GM13976 (cell line): ENCODE measurements at regions not wholly inside any gene's neighbourhood (a gene's known extent, or its start where the extent isn't known, plus 50 kb on each side); places are given as distances from the start of the nearest gene placed in this dataset.

ENCODE experiments used
- DNase-seq: peaks from one replicate; pipeline ENCODE4 v3.0.0; 2012; ENCODE audit warnings: low spot score
- in situ Hi-C: fragments of 300-500 bp; cut with MboI; formaldehyde crosslinking; loops from one replicate; pipeline ENCODE4 v1.12.0; 2022; ENCODE audit warnings: low sequenced_read_pairs, mixed read lengths, inconsistent platforms; ENCODE audit not compliant: unreplicated experiment
- TF ChIP-seq, protein P1 (sequence below): IDR thresholded peaks from 2 replicates; pipeline ENCODE4 v1.5.1; 2012; ENCODE audit warnings: borderline replicate concordance, mild to moderate bottlenecking; ENCODE audit not compliant: insufficient read depth; ENCODE audit errors: extremely low read depth, missing control alignments, control extremely low read depth

DNA sequence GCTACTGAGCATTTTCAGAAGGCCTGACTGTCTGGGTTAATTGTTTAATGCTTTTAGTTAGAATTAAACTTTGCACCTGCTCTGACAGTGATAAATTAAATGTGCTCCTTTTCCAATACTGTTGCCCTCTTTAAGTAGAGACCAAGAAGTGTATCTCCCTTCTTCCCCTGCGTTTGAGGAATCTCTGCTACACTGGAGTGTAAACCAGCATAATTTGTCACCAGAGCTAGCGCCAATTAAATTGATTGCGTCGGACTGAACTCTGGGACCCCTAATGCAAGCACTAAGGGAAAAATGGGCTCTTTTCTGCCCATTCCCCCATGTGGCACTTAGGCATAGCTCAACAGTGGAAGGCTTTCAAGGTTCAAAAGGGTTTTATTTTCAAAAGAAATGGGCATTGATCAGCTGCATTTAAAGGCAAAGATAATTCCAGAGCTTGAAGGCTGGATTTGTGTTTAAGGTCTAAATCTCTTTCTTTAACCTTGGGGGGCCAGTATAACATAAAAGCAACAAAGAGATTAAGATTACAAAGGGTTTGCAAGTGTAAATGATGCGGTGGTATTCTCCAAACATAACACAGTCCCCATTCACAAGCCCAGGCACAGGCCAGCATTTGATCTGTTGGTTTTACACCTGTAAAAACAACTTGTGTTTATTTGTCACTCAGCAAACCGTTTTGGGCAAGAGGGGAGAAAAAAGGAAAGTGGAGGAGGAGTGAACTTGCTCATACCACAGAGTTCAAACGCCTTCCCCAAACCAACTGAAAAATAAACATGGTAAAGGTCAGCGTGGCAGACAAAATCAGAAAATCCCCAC, 427.6 kb downstream of the BCL11A start:
- in situ Hi-C loops, result no loop called here
- TF ChIP-seq, protein P1, sequence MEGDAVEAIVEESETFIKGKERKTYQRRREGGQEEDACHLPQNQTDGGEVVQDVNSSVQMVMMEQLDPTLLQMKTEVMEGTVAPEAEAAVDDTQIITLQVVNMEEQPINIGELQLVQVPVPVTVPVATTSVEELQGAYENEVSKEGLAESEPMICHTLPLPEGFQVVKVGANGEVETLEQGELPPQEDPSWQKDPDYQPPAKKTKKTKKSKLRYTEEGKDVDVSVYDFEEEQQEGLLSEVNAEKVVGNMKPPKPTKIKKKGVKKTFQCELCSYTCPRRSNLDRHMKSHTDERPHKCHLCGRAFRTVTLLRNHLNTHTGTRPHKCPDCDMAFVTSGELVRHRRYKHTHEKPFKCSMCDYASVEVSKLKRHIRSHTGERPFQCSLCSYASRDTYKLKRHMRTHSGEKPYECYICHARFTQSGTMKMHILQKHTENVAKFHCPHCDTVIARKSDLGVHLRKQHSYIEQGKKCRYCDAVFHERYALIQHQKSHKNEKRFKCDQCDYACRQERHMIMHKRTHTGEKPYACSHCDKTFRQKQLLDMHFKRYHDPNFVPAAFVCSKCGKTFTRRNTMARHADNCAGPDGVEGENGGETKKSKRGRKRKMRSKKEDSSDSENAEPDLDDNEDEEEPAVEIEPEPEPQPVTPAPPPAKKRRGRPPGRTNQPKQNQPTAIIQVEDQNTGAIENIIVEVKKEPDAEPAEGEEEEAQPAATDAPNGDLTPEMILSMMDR, result no peak
- DNase-seq, result no peak

DNA sequence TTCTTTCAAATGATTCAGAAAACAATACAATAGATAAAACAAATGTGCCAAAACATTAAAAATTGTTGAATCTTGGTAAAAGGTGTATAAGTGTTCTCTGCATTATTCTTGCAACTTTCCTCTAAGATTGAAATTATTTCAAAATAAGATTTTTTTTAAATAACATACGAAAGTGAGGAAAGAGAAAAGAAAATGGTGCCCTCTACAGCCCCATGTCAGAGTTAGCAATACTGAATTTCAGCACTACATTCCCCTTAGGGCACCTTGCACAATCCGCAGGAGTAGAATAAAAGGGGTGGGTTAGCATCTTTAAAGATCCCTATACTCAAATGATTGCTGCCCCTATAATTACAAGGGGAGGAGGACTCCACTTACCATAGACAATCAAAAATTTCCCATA, 433.7 kb downstream of the BCL11A start:
- no peak for DNase-seq
- TF ChIP-seq, protein P1, result no peak
- in situ Hi-C loops, result no loop called here

DNA sequence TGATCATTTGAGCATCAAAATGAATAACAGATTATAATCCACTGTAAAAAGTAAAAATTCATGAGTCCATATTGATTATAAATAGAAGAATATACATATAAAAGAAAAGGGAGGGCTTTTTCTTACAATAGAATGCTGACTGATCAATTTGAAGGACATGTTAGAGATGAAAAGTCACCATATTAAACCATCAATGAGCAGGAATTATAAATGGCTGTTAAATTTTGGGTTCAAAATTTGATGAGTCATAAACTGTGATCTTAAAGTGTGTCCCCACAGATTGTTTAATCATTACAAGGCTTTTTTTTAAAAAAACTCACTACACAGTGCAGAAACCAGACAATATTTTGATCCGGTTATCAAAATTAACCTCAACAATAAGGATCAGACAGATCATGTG, 434.5 kb downstream of the BCL11A start:
- TF ChIP-seq, protein P1, result no peak
- DNase-seq, result no peak
- in situ Hi-C loops, result no loop called here

DNA sequence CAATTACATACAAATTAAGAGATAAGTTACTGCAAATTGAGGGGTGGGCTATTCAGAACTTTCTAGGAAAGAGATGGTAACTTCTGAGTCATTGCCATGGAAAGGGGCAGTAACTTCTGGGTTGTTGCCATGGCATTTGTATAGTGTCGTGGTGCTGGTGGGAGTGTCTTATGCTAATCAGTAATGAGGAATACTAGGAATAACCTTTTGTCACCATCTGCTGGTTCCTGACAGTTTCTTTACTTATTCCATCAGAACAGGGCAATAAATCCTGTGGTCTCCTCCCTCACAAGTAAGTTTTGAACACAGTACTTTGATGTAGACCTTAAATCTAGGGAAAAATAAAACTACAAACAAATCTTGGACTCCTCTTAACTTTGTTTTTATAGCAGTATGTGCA, 435.4 kb downstream of the BCL11A start:
- TF ChIP-seq, protein P1, result no peak
- in situ Hi-C loops, result no loop called here
- no peak for DNase-seq

DNA sequence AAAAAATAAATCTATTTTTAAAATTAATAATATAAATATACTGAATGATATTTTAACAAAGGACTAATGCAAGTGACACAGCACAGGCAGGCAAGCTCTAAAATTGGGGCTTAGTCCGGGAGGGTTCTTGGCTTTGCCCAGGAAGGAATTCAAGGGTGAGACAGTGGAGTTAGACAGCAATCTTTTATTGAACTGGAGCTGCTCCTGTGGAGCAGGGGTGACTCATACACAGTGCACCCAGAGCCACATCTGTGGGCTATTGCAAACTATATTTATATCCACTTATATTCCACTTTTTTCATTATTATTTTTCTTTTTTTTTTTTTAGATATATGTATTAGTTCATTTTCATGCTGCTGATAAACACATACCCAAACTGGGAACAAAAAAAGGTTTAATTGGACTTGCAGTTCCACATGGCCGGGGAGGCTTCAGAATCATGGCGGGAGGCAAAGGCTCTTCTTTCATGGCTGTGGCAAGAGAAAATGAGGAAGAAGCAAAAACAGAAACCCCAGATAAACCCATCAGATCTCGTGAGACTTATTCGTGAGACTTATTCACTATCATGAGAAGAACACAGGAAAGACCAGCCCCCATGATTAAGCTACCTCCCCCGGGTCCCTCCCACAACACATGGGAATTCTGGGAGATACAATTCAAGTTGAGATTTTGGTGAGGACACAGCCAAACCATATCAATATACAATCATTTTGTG, 437.1 kb downstream of the BCL11A start:
- in situ Hi-C loops, result no loop called here
- no peak for DNase-seq
- TF ChIP-seq, protein P1, result no peak

DNA sequence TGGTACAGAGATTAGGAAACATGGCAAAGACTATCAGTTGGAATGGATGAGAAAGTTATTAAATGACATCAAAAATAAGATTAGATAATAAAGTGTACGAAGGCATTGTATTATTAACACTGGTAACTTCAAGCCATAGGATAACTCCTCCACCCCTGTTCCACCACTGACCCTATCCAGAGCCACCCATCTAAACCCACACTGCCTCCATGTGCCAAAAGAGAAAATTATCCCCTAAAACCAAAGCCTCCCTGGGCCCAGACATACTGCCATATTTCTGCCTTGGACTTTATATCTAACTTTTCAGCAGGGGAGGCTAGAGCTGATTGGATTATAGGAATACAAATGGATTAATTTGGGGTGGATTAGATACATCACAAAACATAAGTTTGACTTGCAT, 443.7 kb downstream of the BCL11A start:
- in situ Hi-C loops, result no loop called here
- TF ChIP-seq, protein P1, result no peak
- DNase-seq, result no peak
